ENCODE measurements at regions not wholly inside any gene's neighbourhood (a gene's known extent, or its start where the extent isn't known, plus 50 kb on each side); places are given as distances from the start of the nearest gene placed in this dataset.

- POLR2A ChIA-PET = no interaction called here
- no peak overlapping the region for H3K27ac ChIP-seq (ENCODE audit: low read depth, low read length)
- H3K27me3 ChIP-seq (ENCODE audit: control insufficient read depth, insufficient read depth, low read length) = peaks cover 5% of the 10 kb centered on the region
- CTCF ChIA-PET = no interaction called here
- no peak for TF ChIP-seq CTCF (IDR thresholded peaks at IDR 0.05; ENCODE audit: low read depth, low read length)
- no peak for DNase-seq (ENCODE audit: low read depth, low spot score)
- no peaks in the 10 kb centered on the region for H3K9me3 ChIP-seq (ENCODE audit: control insufficient read depth, insufficient read depth, low read length)
- H3K4me3 ChIP-seq (ENCODE audit: low read depth, low read length) = no peak overlapping the region
These were observed 128.3 kb upstream of the RAD23B start for GRCh38 chr9:107154766-107155165.

DNA sequence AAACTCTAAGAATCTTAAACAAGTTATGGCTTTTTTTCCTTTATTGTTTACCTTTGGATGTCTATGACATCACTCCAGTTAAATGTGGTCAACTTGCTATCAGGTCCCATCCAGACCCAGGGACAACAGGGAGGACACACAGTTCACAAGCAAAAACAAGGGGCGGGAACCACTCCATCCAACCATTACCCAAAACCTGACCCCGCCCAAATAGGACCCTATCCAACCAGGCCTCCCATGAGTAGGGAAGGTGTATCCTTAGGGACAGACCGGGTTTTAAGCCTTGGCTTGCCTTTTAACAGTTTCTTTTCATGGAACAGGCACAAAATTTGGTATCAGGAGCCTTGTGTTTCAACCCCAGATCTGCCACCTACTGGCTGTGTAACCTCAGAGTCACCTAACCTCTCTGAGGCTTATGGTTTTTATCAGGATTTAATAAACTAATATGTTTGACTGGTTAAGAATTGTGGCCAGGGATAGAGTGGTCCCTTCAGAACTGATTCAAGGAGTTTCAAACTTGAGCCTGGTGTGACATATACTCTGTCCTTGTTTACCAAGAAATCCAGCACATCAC is 127.7 kb upstream of the RAD23B start:
- no peak for TF ChIP-seq CTCF (IDR thresholded peaks at IDR 0.05; ENCODE audit: low read depth, low read length)
- CTCF ChIA-PET = no interaction called here

DNA sequence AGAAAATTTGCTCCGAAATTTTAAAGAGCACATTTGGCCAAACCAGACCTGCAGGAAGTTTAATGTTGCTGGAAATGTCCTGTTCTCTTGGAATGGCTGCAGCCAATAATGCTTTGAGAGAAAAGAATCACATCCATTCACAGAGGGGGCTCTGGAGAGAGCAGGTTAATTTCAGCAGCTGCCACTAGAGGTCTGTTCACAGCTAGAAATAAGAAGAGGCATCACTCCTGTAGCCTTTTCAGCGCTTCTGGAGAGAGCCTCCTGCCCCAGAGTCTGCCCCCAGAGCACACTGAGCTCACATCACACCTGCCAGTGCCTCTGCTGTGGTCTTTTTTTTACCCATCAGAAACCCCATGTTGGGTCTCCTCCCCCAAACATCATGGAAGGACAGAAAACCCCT is 124.8 kb upstream of the RAD23B start:
- H3K9me3 ChIP-seq (ENCODE audit: control insufficient read depth, insufficient read depth, low read length) = no peaks in the 10 kb centered on the region
- H3K27me3 ChIP-seq (ENCODE audit: control insufficient read depth, insufficient read depth, low read length) = peaks cover 5% of the 10 kb centered on the region
- no peak overlapping the region for H3K4me3 ChIP-seq (ENCODE audit: low read depth, low read length)
- ChIA-PET POLR2A (no interaction called here), CTCF (interaction anchor here (0.6 to 1.3 kb wide), 7 partner anchors 11 to 721 kb away, joined by 3 to 9 read pairs (median 3); no protein-coding TSS in a partner anchor)
- peak; percentile 59 for TF ChIP-seq CTCF (IDR thresholded peaks at IDR 0.05; ENCODE audit: low read depth, low read length)
- DNase-seq (ENCODE audit: low read depth, low spot score) = no peak
- H3K27ac ChIP-seq (ENCODE audit: low read depth, low read length) = no peak overlapping the region

More for the DNA sequence above, 127.7 kb upstream of the RAD23B start:
- Histone ChIP-seq H3K9me3 (ENCODE audit: control insufficient read depth, insufficient read depth, low read length) (no peaks in the 10 kb centered on the region), H3K27ac (ENCODE audit: low read depth, low read length) (no peak overlapping the region), H3K27me3 (ENCODE audit: control insufficient read depth, insufficient read depth, low read length) (peaks cover 5% of the 10 kb centered on the region), H3K4me3 (ENCODE audit: low read depth, low read length) (no peak overlapping the region)
- no peak for DNase-seq (ENCODE audit: low read depth, low spot score)
- POLR2A ChIA-PET = no interaction called here

- ChIA-PET CTCF (interaction anchor here (1.6 kb wide), 1 partner anchor 19 kb away, joined by 5 read pairs; no protein-coding TSS in a partner anchor), POLR2A (no interaction called here)
- no peak overlapping the region for H3K27ac ChIP-seq (ENCODE audit: low read depth, low read length)
- TF ChIP-seq CTCF (IDR thresholded peaks at IDR 0.05; ENCODE audit: low read depth, low read length) = no peak
- no peak overlapping the region for H3K4me3 ChIP-seq (ENCODE audit: low read depth, low read length)
- DNase-seq (ENCODE audit: low read depth, low spot score) = no peak
- peaks cover 6% of the 10 kb centered on the region for H3K27me3 ChIP-seq (ENCODE audit: control insufficient read depth, insufficient read depth, low read length)
- no peaks in the 10 kb centered on the region for H3K9me3 ChIP-seq (ENCODE audit: control insufficient read depth, insufficient read depth, low read length)
These were observed 121.7 kb upstream of the RAD23B start for GRCh38 chr9:107161338-107161737.

- no peak overlapping the region for H3K27ac ChIP-seq (ENCODE audit: low read depth, low read length)
- CTCF ChIA-PET = no interaction called here
- H3K27me3 ChIP-seq (ENCODE audit: control insufficient read depth, insufficient read depth, low read length) = peaks cover 3% of the 10 kb centered on the region
- no peak for TF ChIP-seq CTCF (IDR thresholded peaks at IDR 0.05; ENCODE audit: low read depth, low read length)
- H3K4me3 ChIP-seq (ENCODE audit: low read depth, low read length) = no peak overlapping the region
- no peaks in the 10 kb centered on the region for H3K9me3 ChIP-seq (ENCODE audit: control insufficient read depth, insufficient read depth, low read length)
- DNase-seq (ENCODE audit: low read depth, low spot score) = no peak
- POLR2A ChIA-PET = no interaction called here
These were observed 119.7 kb upstream of the RAD23B start for GRCh38 chr9:107163370-107163769.

All from AG04450 (cell line).